ENCODE measurements at regions not wholly inside any gene's neighbourhood (a gene's known extent, or its start where the extent isn't known, plus 50 kb on each side); places are given as distances from the start of the nearest gene placed in this dataset.

GRCh38 chr1:87733386-87733785 lies 404.7 kb downstream of the LMO4 start:
- no peak for DNase-seq

- DNase-seq: no peak
These were observed 407.1 kb downstream of the LMO4 start for GRCh38 chr1:87735750-87736149.

- no peak for DNase-seq
These were observed 410.5 kb downstream of the LMO4 start for GRCh38 chr1:87739141-87739540.

GRCh38 chr1:87739704-87740103 lies 411.0 kb downstream of the LMO4 start:
- DNase-seq: no peak

GRCh38 chr1:87743256-87743655 lies 414.6 kb downstream of the LMO4 start:
- DNase-seq: no peak

- DNase-seq: no peak
These were observed 415.4 kb downstream of the LMO4 start for GRCh38 chr1:87744056-87744455.

- DNase-seq: no peak
These were observed 416.1 kb downstream of the LMO4 start for GRCh38 chr1:87744763-87745162.

- no peak for DNase-seq
These were observed 424.7 kb downstream of the LMO4 start for GRCh38 chr1:87753366-87753765.

- DNase-seq: no peak
These were observed 425.5 kb downstream of the LMO4 start for GRCh38 chr1:87754139-87754538.

GRCh38 chr1:87757676-87758075 lies 429.0 kb downstream of the LMO4 start:
- no peak for DNase-seq

GRCh38 chr1:87759421-87760087 lies 430.9 kb downstream of the LMO4 start:
- no peak for DNase-seq

GRCh38 chr1:87760155-87760554 lies 431.5 kb downstream of the LMO4 start:
- DNase-seq: no peak

GRCh38 chr1:87760654-87761053 lies 432.0 kb downstream of the LMO4 start:
- no peak for DNase-seq

GRCh38 chr1:87763483-87763882 lies 434.8 kb downstream of the LMO4 start:
- DNase-seq: no peak

GRCh38 chr1:87765057-87765680 lies 436.5 kb downstream of the LMO4 start:
- no peak for DNase-seq

- DNase-seq: no peak
These were observed 437.0 kb downstream of the LMO4 start for GRCh38 chr1:87765681-87766070.

- no peak for DNase-seq
These were observed 438.1 kb downstream of the LMO4 start for GRCh38 chr1:87766737-87767136.

GRCh38 chr1:87778896-87779295 lies 450.2 kb downstream of the LMO4 start:
- no peak for DNase-seq

GRCh38 chr1:87781554-87781953 lies 452.9 kb downstream of the LMO4 start:
- DNase-seq: no peak

- no peak for DNase-seq
These were observed 454.6 kb downstream of the LMO4 start for GRCh38 chr1:87783315-87783714.

- no peak for DNase-seq
These were observed 456.7 kb downstream of the LMO4 start for GRCh38 chr1:87785386-87785785.

- DNase-seq: no peak
These were observed 457.5 kb downstream of the LMO4 start for GRCh38 chr1:87786229-87786628.

GRCh38 chr1:87786861-87787545 lies 458.3 kb downstream of the LMO4 start:
- no peak for DNase-seq

GRCh38 chr1:87787551-87787950 lies 458.9 kb downstream of the LMO4 start:
- DNase-seq: no peak

All from NCI-H446 (cell line).